Fibroblast of peridontal ligament (primary cell): ENCODE measurements at regions not wholly inside any gene's neighbourhood (a gene's known extent, or its start where the extent isn't known, plus 50 kb on each side); places are given as distances from the start of the nearest gene placed in this dataset.
"Not testable (repeated sequence)": the region's sequence is repeated elsewhere in the genome, so short reads cannot be mapped to it uniquely, and the experiment has no call there.

Source experiments
- DNase-seq: peaks from one replicate; pipeline ENCODE4 v3.0.0-alpha.2; 2010; ENCODE audit errors: extremely low read depth

GRCh38 chr6:27545271-27546046 lies 72.6 kb upstream of the ZNF184 start:
- peak; percentile 51 for DNase-seq

- peak; percentile 5 for DNase-seq
Measured at GRCh38 chr6:27544612-27545260, 71.8 kb upstream of the ZNF184 start.

GRCh38 chr6:27544135-27544534 lies 71.2 kb upstream of the ZNF184 start:
- not testable (repeated sequence) for DNase-seq

- DNase-seq: no peak
Measured at GRCh38 chr6:27542485-27542884, 69.6 kb upstream of the ZNF184 start.

GRCh38 chr6:27541933-27542297 lies 69.0 kb upstream of the ZNF184 start:
- DNase-seq: no peak

- DNase-seq: no peak
Measured at GRCh38 chr6:27541212-27541932, 68.5 kb upstream of the ZNF184 start.

- no peak for DNase-seq
Measured at GRCh38 chr6:27539551-27539950, 66.6 kb upstream of the ZNF184 start.

GRCh38 chr6:27532820-27533538 lies 60.1 kb upstream of the ZNF184 start:
- DNase-seq: no peak

- DNase-seq: no peak
Measured at GRCh38 chr6:27531772-27532459, 59.0 kb upstream of the ZNF184 start.

- DNase-seq: not testable (repeated sequence)
Measured at GRCh38 chr6:27529796-27530195, 56.9 kb upstream of the ZNF184 start.

- DNase-seq: no peak
Measured at GRCh38 chr6:27528714-27529113, 55.8 kb upstream of the ZNF184 start.
